Testis (tissue), 2 donors: ENCODE measurements at regions not wholly inside any gene's neighbourhood (a gene's known extent, or its start where the extent isn't known, plus 50 kb on each side); places are given as distances from the start of the nearest gene placed in this dataset.

Source experiments
- DNase-seq: peaks from one replicate; pipeline ENCODE4 v3.0.0-alpha.2; 2019
- H3K27ac ChIP-seq, 2 donors: fragments of 200-600 bp; sonication (generic); one replicate each; pipeline ENCODE4 v1.5.1; 2019
- H3K27me3 ChIP-seq: fragments of 200-600 bp; sonication (generic); one replicate; pipeline ENCODE4 v1.5.1; 2019
- H3K36me3 ChIP-seq: fragments of 200-600 bp; sonication (generic); one replicate; pipeline ENCODE4 v1.5.1; 2017; ENCODE audit warnings: low read depth; ENCODE audit errors: missing control alignments
- H3K4me1 ChIP-seq: fragments of 200-600 bp; sonication (generic); one replicate; pipeline ENCODE4 v1.5.1; 2019
- H3K4me3 ChIP-seq, 2 donors: fragments of 200-600 bp; sonication (generic); one replicate each; pipeline ENCODE4 v1.5.1; 2017 to 2019
- H3K9me3 ChIP-seq: fragments of 200-600 bp; sonication (generic); one replicate; pipeline ENCODE4 v1.5.1; 2017
- POLR2A ChIP-seq: fragments of 450-650 bp; IDR thresholded peaks from one replicate; pipeline ENCODE4 v1.6.1; 2017; ENCODE audit warnings: antibody characterized with exemption, mild to moderate bottlenecking, moderate library complexity
- WGBS, 2 donors: methylation state at CpG; one replicate each; pipeline ENCODE4 v1.1.5; 2018; 5-methylcytosine and 5-hydroxymethylcytosine counted together
- intact Hi-C: fragments of 100-400 bp; cut with DNase I; formaldehyde crosslinking; loops from one replicate; pipeline ENCODE4 v1.15.1; 2023; ENCODE audit warnings: low total_unique reads
- TF ChIP-seq, protein P1 (sequence below), 3 experiments: fragments of 450-650 bp in 2 of 3; fragments of 200-600 bp in 1 of 3; sonication (generic) in 1 of 3; IDR thresholded peaks; one replicate each; pipeline ENCODE4 v1.5.1; 2016 to 2019; ENCODE audit warnings: antibody characterized with exemption in 3 of 3, mild to moderate bottlenecking in 2 of 3, moderate library complexity in 1 of 3

GRCh38 chr5:103489307-103489706 is 73.3 kb downstream of the NUDT12 start:
- no peaks in the 10 kb centered on the region for H3K9me3 ChIP-seq
- no peak overlapping the region for H3K4me3 ChIP-seq
- H3K27me3 ChIP-seq = no peaks in the 10 kb centered on the region
- TF ChIP-seq POLR2A = no peak
- no peaks in the 10 kb centered on the region for H3K36me3 ChIP-seq
- H3K27ac ChIP-seq = no peak overlapping the region
- no peak for DNase-seq
- 69 to 71% methylated on average over 2 of the region's 2 CpGs for WGBS, 2 donors
- no peaks in the 10 kb centered on the region for H3K4me1 ChIP-seq
- intact Hi-C loops = no loop called here

GRCh38 chr5:103487822-103488493 is 74.6 kb downstream of the NUDT12 start:
- no peaks in the 10 kb centered on the region for H3K36me3 ChIP-seq
- no peaks in the 10 kb centered on the region for H3K9me3 ChIP-seq
- no peak overlapping the region for H3K27ac ChIP-seq
- H3K4me3 ChIP-seq = no peak overlapping the region
- no peak for DNase-seq
- 86 to 88% methylated on average over 3 of the region's 3 CpGs for WGBS, 2 donors
- TF ChIP-seq, protein P1, sequence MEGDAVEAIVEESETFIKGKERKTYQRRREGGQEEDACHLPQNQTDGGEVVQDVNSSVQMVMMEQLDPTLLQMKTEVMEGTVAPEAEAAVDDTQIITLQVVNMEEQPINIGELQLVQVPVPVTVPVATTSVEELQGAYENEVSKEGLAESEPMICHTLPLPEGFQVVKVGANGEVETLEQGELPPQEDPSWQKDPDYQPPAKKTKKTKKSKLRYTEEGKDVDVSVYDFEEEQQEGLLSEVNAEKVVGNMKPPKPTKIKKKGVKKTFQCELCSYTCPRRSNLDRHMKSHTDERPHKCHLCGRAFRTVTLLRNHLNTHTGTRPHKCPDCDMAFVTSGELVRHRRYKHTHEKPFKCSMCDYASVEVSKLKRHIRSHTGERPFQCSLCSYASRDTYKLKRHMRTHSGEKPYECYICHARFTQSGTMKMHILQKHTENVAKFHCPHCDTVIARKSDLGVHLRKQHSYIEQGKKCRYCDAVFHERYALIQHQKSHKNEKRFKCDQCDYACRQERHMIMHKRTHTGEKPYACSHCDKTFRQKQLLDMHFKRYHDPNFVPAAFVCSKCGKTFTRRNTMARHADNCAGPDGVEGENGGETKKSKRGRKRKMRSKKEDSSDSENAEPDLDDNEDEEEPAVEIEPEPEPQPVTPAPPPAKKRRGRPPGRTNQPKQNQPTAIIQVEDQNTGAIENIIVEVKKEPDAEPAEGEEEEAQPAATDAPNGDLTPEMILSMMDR (IDR thresholded peaks at IDR 0.05) = no peak
- TF ChIP-seq POLR2A = no peak
- no peaks in the 10 kb centered on the region for H3K4me1 ChIP-seq
- no peaks in the 10 kb centered on the region for H3K27me3 ChIP-seq
- intact Hi-C loops = no loop called here

- Histone ChIP-seq H3K36me3 (no peaks in the 10 kb centered on the region), H3K27ac (no peak overlapping the region), H3K4me3 (no peak overlapping the region), H3K27me3 (no peaks in the 10 kb centered on the region), H3K4me1 (no peaks in the 10 kb centered on the region), H3K9me3 (no peaks in the 10 kb centered on the region)
- intact Hi-C loops = no loop called here
- WGBS, 2 donors = 66 to 67% methylated on average over 6 of the region's 6 CpGs
- TF ChIP-seq, protein P1 (IDR thresholded peaks at IDR 0.05) = no peak
- no peak for TF ChIP-seq POLR2A
- no peak for DNase-seq
Observed at GRCh38 chr5:103487218-103487617, 75.4 kb downstream of the NUDT12 start.

GRCh38 chr5:103486739-103487138 is 75.8 kb downstream of the NUDT12 start:
- H3K9me3 ChIP-seq = no peaks in the 10 kb centered on the region
- TF ChIP-seq POLR2A = no peak
- TF ChIP-seq, protein P1 (IDR thresholded peaks at IDR 0.05) = no peak
- no peak for DNase-seq
- no peaks in the 10 kb centered on the region for H3K4me1 ChIP-seq
- H3K4me3 ChIP-seq = no peak overlapping the region
- H3K27ac ChIP-seq = no peak overlapping the region
- intact Hi-C loops = no loop called here
- H3K36me3 ChIP-seq = no peaks in the 10 kb centered on the region
- no peaks in the 10 kb centered on the region for H3K27me3 ChIP-seq
- whole genome bisulfite sequencing, 2 donors = 85 to 87% methylated on average over 5 of the region's 5 CpGs

- TF ChIP-seq POLR2A = no peak
- TF ChIP-seq, protein P1 (IDR thresholded peaks at IDR 0.05) = no peak
- intact Hi-C loops = no loop called here
- DNase-seq = no peak
- H3K9me3 ChIP-seq = no peaks in the 10 kb centered on the region
- H3K27ac ChIP-seq = no peak overlapping the region
- H3K4me1 ChIP-seq = no peaks in the 10 kb centered on the region
- no peaks in the 10 kb centered on the region for H3K36me3 ChIP-seq
- H3K4me3 ChIP-seq = no peak overlapping the region
- WGBS, 2 donors = 85 to 86% methylated on average over 3 of the region's 3 CpGs
- no peaks in the 10 kb centered on the region for H3K27me3 ChIP-seq
Observed at GRCh38 chr5:103480246-103480645, 82.3 kb downstream of the NUDT12 start.
